IMR-90 (cell line): ENCODE measurements at regions not wholly inside any gene's neighbourhood (a gene's known extent, or its start where the extent isn't known, plus 50 kb on each side); places are given as distances from the start of the nearest gene placed in this dataset.

Experiments used
- ATAC-seq: fragments of 200-7000 bp; cut with Tn5 transposase; 2 replicates; pipeline ENCODE4 v1.9.1; 2020; ENCODE audit warnings: low read depth, mild to moderate bottlenecking, moderate library complexity
- BruUV-seq: library from RNA; stranded (reverse); fragments of 400-500 nt; replicated peaks from 2 replicates; lab custom pipeline; 2021; lab: Mats Ljungman, UMichigan
- CTCF ChIA-PET: fragments of 300-600 bp; formaldehyde crosslinking; extraction: SDS; loops from one replicate; lab custom pipeline; 2021; ENCODE audit warnings: antibody characterized with exemption; lab: Yijun Ruan, JAX
- POLR2A ChIA-PET: fragments of 300-600 bp; sonication (Branson Sonifier 250); formaldehyde crosslinking; loops from one replicate; lab custom pipeline; 2022; ENCODE audit warnings: antibody characterized with exemption; ENCODE audit not compliant: unreplicated experiment; lab: Charles Lee
- DNase-seq: peaks from one replicate; pipeline ENCODE4 v3.0.0; 2013
- H2AFZ ChIP-seq: replicated peaks from 2 replicates; pipeline ENCODE3; 2013; ENCODE audit warnings: low read length, mild to moderate bottlenecking; ENCODE audit not compliant: poor library complexity
- H2AK5ac ChIP-seq: 2 replicates; pipeline ENCODE4 v1.6.1; 2013; ENCODE audit warnings: low read depth, low read length, inconsistent platforms
- H2AK9ac ChIP-seq: replicated peaks from 2 replicates; pipeline ENCODE3; 2013; ENCODE audit warnings: mild to moderate bottlenecking, low read depth, low read length, moderate library complexity; ENCODE audit not compliant: poor library complexity
- H2BK120ac ChIP-seq: 2 replicates; pipeline ENCODE4 v1.6.1; 2013; ENCODE audit warnings: low read depth, low read length, inconsistent platforms
- H2BK15ac ChIP-seq: 3 replicates; pipeline ENCODE4 v1.6.1; 2013; ENCODE audit warnings: low read depth, low read length, inconsistent platforms
- H2BK20ac ChIP-seq: 2 replicates; pipeline ENCODE4 v1.6.1; 2013; ENCODE audit warnings: low read depth, mild to moderate bottlenecking, inconsistent platforms, low read length, moderate library complexity
- H2BK5ac ChIP-seq: 2 replicates; pipeline ENCODE4 v1.6.1; 2013; ENCODE audit warnings: mild to moderate bottlenecking, low read depth, low read length, inconsistent platforms; ENCODE audit not compliant: poor library complexity, severe bottlenecking
- H3K14ac ChIP-seq: replicated peaks from 2 replicates; pipeline ENCODE4 v1.6.1; 2013; ENCODE audit warnings: low read depth, low read length, inconsistent platforms
- H3K18ac ChIP-seq: 2 replicates; pipeline ENCODE4 v1.6.1; 2013; ENCODE audit warnings: low read depth, low read length, control low read depth
- H3K23ac ChIP-seq: 2 replicates; pipeline ENCODE4 v1.6.1; 2013; ENCODE audit warnings: low read depth, low read length, inconsistent platforms
- H3K27ac ChIP-seq: 2 replicates; pipeline ENCODE4 v1.5.1; 2013; ENCODE audit warnings: mild to moderate bottlenecking, control low read depth, low read length; ENCODE audit not compliant: insufficient read depth
- H3K27me3 ChIP-seq: 2 replicates; pipeline ENCODE4 v1.6.1; 2013; ENCODE audit warnings: low read length; ENCODE audit not compliant: control insufficient read depth, insufficient read depth
- H3K36me3 ChIP-seq: 2 replicates; pipeline ENCODE4 v1.6.1; 2013; ENCODE audit warnings: low read length, mixed read lengths; ENCODE audit not compliant: control insufficient read depth, insufficient read depth
- H3K4ac ChIP-seq: 2 replicates; pipeline ENCODE4 v1.6.1; 2013; ENCODE audit warnings: low read depth, low read length, inconsistent platforms
- H3K4me1 ChIP-seq: 2 replicates; pipeline ENCODE4 v1.6.1; 2013; ENCODE audit warnings: low read length, mixed read lengths; ENCODE audit not compliant: control insufficient read depth, insufficient read depth
- H3K4me2 ChIP-seq: 2 replicates; pipeline ENCODE4 v1.6.1; 2013; ENCODE audit warnings: low read depth, mild to moderate bottlenecking, control low read depth, low read length, moderate library complexity
- H3K4me3 ChIP-seq: 2 replicates; pipeline ENCODE4 v1.5.1; 2013; ENCODE audit warnings: low read depth, mild to moderate bottlenecking, control low read depth, low read length, moderate library complexity; ENCODE audit not compliant: insufficient read depth
- H3K56ac ChIP-seq: 2 replicates; pipeline ENCODE4 v1.6.1; 2013; ENCODE audit warnings: low read length, inconsistent platforms; ENCODE audit not compliant: insufficient read depth; ENCODE audit errors: extremely low read depth
- H3K79me1 ChIP-seq, 2 experiments: 2 replicates each; pipeline ENCODE4 v1.6.1; 2013; ENCODE audit warnings: low read length in 2 of 2, inconsistent platforms in 1 of 2, low read depth in 1 of 2
- H3K9ac ChIP-seq: 2 replicates; pipeline ENCODE4 v1.6.1; 2013; ENCODE audit warnings: low read depth, low read length, control low read depth
- H3K9me1 ChIP-seq: 2 replicates; pipeline ENCODE4 v1.6.1; 2013; ENCODE audit warnings: low read length, inconsistent platforms; ENCODE audit not compliant: insufficient read depth
- H3K9me3 ChIP-seq: 2 replicates; pipeline ENCODE4 v1.6.1; 2013; ENCODE audit warnings: low read length; ENCODE audit not compliant: control insufficient read depth, insufficient read depth
- H4K20me1 ChIP-seq: 2 replicates; pipeline ENCODE4 v1.6.1; 2013; ENCODE audit warnings: low read length, inconsistent platforms; ENCODE audit not compliant: insufficient read depth
- H4K5ac ChIP-seq: 2 replicates; pipeline ENCODE4 v1.6.1; 2013; ENCODE audit warnings: mild to moderate bottlenecking, low read depth, low read length, control low read depth
- H4K8ac ChIP-seq, 2 experiments: 2 replicates each; pipeline ENCODE4 v1.6.1; 2013; ENCODE audit warnings: low read depth in 2 of 2, low read length in 2 of 2, control low read depth in 1 of 2, inconsistent platforms in 1 of 2
- H4K91ac ChIP-seq: 2 replicates; pipeline ENCODE4 v1.6.1; 2013; ENCODE audit warnings: low read depth, low read length, inconsistent platforms; ENCODE audit not compliant: insufficient read depth
- BHLHE40 ChIP-seq: fragments of 150-350 bp; IDR thresholded peaks from 2 replicates; pipeline ENCODE4 v1.6.1; 2016; ENCODE audit warnings: mild to moderate bottlenecking, low read depth, low read length
- CHD1 ChIP-seq: IDR thresholded peaks from 2 replicates; pipeline ENCODE4 v1.6.1; 2012; ENCODE audit warnings: low read depth, low read length, improper control_type of control experiment
- FOS ChIP-seq: fragments of 150-350 bp; IDR thresholded peaks from 2 replicates; pipeline ENCODE4 v1.6.1; 2016; ENCODE audit warnings: low read depth, low read length
- MAFK ChIP-seq: IDR thresholded peaks from 2 replicates; pipeline ENCODE4 v1.6.1; 2012; ENCODE audit warnings: low read depth, low read length, improper control_type of control experiment
- MAZ ChIP-seq: IDR thresholded peaks from 2 replicates; pipeline ENCODE4 v1.6.1; 2012; ENCODE audit warnings: low read depth, mild to moderate bottlenecking, low read length, improper control_type of control experiment, moderate library complexity, borderline replicate concordance
- MXI1 ChIP-seq: IDR thresholded peaks from 2 replicates; pipeline ENCODE4 v1.6.1; 2012; ENCODE audit warnings: low read depth, mild to moderate bottlenecking, low read length, moderate library complexity, borderline replicate concordance
- NFE2L2 ChIP-seq: fragments of 150-350 bp; IDR thresholded peaks from 2 replicates; pipeline ENCODE4 v1.6.1; 2016; ENCODE audit warnings: low read depth, mild to moderate bottlenecking, low read length
- POLR2A ChIP-seq: IDR thresholded peaks from 2 replicates; pipeline ENCODE4 v1.6.1; 2012; ENCODE audit warnings: mild to moderate bottlenecking, low read depth, low read length
- RAD21 ChIP-seq: IDR thresholded peaks from 2 replicates; pipeline ENCODE4 v1.6.1; 2012; ENCODE audit warnings: low read length, improper control_type of control experiment
- RCOR1 ChIP-seq: IDR thresholded peaks from 2 replicates; pipeline ENCODE4 v1.6.1; 2012; ENCODE audit warnings: mild to moderate bottlenecking, low read length, improper control_type of control experiment; ENCODE audit not compliant: insufficient replicate concordance
- RFX5 ChIP-seq: IDR thresholded peaks from 2 replicates; pipeline ENCODE4 v1.8.0; 2012; ENCODE audit warnings: low read depth, mild to moderate bottlenecking, low read length, moderate library complexity
- SMC3 ChIP-seq: fragments of 150-350 bp; IDR thresholded peaks from 2 replicates; pipeline ENCODE4 v1.6.1; 2016; ENCODE audit warnings: low read depth, mild to moderate bottlenecking, antibody characterized with exemption, low read length, moderate library complexity
- WGBS, 2 experiments: methylation state at CpG; one replicate each; pipeline versions ENCODE4 v1.1.5 to v1.1.7; 2013; ENCODE audit warnings: missing lambda C conversion rate in 2 of 2; ENCODE audit not compliant: insufficient read length in 1 of 2; ENCODE audit errors: extremely low coverage in 2 of 2; 5-methylcytosine and 5-hydroxymethylcytosine counted together
- dilution Hi-C: fragments of 300-500 bp; cut with HindIII; formaldehyde crosslinking; loops from one replicate; pipeline ENCODE4 v1.14.3; 2018; ENCODE audit warnings: low sequenced_read_pairs; ENCODE audit not compliant: unreplicated experiment
- in situ Hi-C: fragments of 300-500 bp; cut with MboI; formaldehyde crosslinking; loops from 3 replicates; pipeline ENCODE4 v1.14.3; 2019; ENCODE audit warnings: low sequenced_read_pairs, inconsistent platforms, mixed read lengths
- intact Hi-C: fragments of 100-400 bp; cut with micrococcal nuclease; formaldehyde crosslinking; loops from 2 replicates; pipeline ENCODE4 v1.10.0; 2022
- TF ChIP-seq, protein P1 (sequence below): fragments of 150-350 bp; IDR thresholded peaks from 2 replicates; pipeline ENCODE4 v1.6.1; 2017; ENCODE audit warnings: mild to moderate bottlenecking, antibody characterized with exemption, low read length, low read depth
- TF ChIP-seq, protein P2 (sequence below): fragments of 150-350 bp; IDR thresholded peaks from 2 replicates; pipeline ENCODE4 v1.6.1; 2016; ENCODE audit warnings: low read depth, mild to moderate bottlenecking, low read length, moderate library complexity, borderline replicate concordance

DNA sequence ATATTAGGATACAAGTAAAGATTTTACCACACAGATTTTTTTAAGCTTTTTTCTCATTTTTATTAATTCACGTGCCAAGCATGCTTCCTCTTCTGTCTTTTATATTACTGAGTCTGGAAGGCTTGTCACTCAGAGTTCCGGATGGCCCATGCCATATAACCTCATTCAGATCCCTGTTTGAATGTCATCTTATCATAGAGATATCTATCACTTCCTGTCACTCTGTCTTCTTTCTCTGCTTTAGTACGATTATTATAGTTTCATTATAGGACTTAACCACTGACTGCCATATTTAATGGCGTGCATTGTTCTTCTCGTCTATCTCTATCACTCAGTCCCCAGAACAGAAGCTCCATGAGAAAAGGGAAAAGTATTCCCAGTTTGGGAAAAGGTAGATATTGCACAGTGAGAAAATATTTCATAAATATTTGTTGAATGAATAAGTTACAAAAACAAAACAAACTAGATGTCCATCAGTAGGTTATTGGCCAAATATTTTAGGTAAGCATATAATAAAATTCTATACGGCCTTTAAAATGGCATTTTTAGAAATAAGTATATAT, 296.9 kb upstream of the GOT2 start:
- ATAC-seq (no peak), DNase-seq (no peak)
- Histone ChIP-seq H3K23ac (no peak overlapping the region), H4K8ac (no peak overlapping the region), H3K9ac (no peak overlapping the region), H3K4me3 (no peak overlapping the region), H2AK5ac (no peak overlapping the region), H2BK20ac (no peak overlapping the region), H4K91ac (no peak overlapping the region), H3K9me3 (peaks cover 2% of the 10 kb centered on the region; the same call in 1 of the 2 replicates), H4K20me1 (no peaks in the 10 kb centered on the region), H2AK9ac (no peak overlapping the region), H3K14ac (no peak overlapping the region), H3K4ac (no peak overlapping the region), H2BK120ac (no peak overlapping the region), H3K56ac (no peak overlapping the region), H3K27me3 (no peaks in the 10 kb centered on the region), H3K4me2 (no peak overlapping the region), H4K5ac (no peak overlapping the region), H3K9me1 (no peaks in the 10 kb centered on the region), H3K4me1 (no peaks in the 10 kb centered on the region), H3K18ac (no peak overlapping the region), H2AFZ (no peak overlapping the region), H2BK5ac (no peak overlapping the region), H3K36me3 (no peaks in the 10 kb centered on the region), H3K79me1 (no peaks in the 10 kb centered on the region), H3K27ac (no peak overlapping the region), H2BK15ac (no peak overlapping the region)
- intact Hi-C loops (no loop called here), dilution Hi-C loops (no loop called here), in situ Hi-C loops (no loop called here)
- BruUV-seq = no TSS peak
- TF ChIP-seq RFX5 (no peak), NFE2L2 (no peak), CHD1 (no peak), MAFK (no peak), POLR2A (no peak), RCOR1 (no peak), FOS (no peak), SMC3 (no peak), RAD21 (no peak), MXI1 (no peak), BHLHE40 (no peak), MAZ (no peak)
- TF ChIP-seq, protein P1, sequence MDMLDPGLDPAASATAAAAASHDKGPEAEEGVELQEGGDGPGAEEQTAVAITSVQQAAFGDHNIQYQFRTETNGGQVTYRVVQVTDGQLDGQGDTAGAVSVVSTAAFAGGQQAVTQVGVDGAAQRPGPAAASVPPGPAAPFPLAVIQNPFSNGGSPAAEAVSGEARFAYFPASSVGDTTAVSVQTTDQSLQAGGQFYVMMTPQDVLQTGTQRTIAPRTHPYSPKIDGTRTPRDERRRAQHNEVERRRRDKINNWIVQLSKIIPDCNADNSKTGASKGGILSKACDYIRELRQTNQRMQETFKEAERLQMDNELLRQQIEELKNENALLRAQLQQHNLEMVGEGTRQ = no peak
- TF ChIP-seq, protein P2, sequence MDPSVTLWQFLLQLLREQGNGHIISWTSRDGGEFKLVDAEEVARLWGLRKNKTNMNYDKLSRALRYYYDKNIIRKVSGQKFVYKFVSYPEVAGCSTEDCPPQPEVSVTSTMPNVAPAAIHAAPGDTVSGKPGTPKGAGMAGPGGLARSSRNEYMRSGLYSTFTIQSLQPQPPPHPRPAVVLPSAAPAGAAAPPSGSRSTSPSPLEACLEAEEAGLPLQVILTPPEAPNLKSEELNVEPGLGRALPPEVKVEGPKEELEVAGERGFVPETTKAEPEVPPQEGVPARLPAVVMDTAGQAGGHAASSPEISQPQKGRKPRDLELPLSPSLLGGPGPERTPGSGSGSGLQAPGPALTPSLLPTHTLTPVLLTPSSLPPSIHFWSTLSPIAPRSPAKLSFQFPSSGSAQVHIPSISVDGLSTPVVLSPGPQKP = no peak
- WGBS, 2 experiments = no CpG with 5 or more reads among the region's 6 CpGs
- ChIA-PET POLR2A (no interaction called here), CTCF (no interaction called here)
